CD4-positive, CD25-positive, alpha-beta regulatory T cell (primary cell): ENCODE measurements at regions not wholly inside any gene's neighbourhood (a gene's known extent, or its start where the extent isn't known, plus 50 kb on each side); places are given as distances from the start of the nearest gene placed in this dataset.
"Not testable (repeated sequence)": the region's sequence is repeated elsewhere in the genome, so short reads cannot be mapped to it uniquely, and the experiment has no call there.

Source experiments
- ATAC-seq, 2 donors: fragments of 150-1000 bp; cut with Tn5 transposase; one replicate each; pipeline ENCODE4 v1.10.0; 2021; ENCODE audit warnings: low read depth in 2 of 2, moderate number of reproducible peaks in 2 of 2, moderate library complexity in 1 of 2
- DNase-seq, 3 donors: peaks; one replicate each; pipeline versions ENCODE4 v3.0.0 to v3.0.0-alpha.2; 2012 to 2022; ENCODE audit warnings: mixed read lengths in 1 of 3
- H3K27ac ChIP-seq: one replicate; pipeline ENCODE4 v1.7.0; 2013; ENCODE audit warnings: mild to moderate bottlenecking, low read length; ENCODE audit not compliant: insufficient read depth, poor library complexity, severe bottlenecking
- H3K27me3 ChIP-seq: one replicate; pipeline ENCODE4 v1.7.0; 2013; ENCODE audit warnings: low read length; ENCODE audit not compliant: control insufficient read depth, insufficient read depth
- H3K36me3 ChIP-seq: one replicate; pipeline ENCODE4 v1.7.0; 2013; ENCODE audit warnings: mild to moderate bottlenecking, low read length, moderate library complexity; ENCODE audit not compliant: control insufficient read depth, insufficient read depth
- H3K4me1 ChIP-seq: 2 replicates; pipeline ENCODE4 v1.7.0; 2013; ENCODE audit warnings: mild to moderate bottlenecking, low read length; ENCODE audit not compliant: insufficient read depth, control insufficient read depth, poor library complexity, severe bottlenecking
- H3K4me3 ChIP-seq: one replicate; pipeline ENCODE4 v1.7.0; 2013; ENCODE audit warnings: low read depth, mild to moderate bottlenecking, low read length, moderate library complexity
- H3K9me3 ChIP-seq, 2 experiments: 1 replicate in 1 of 2; 2 replicates in 1 of 2; pipeline ENCODE4 v1.7.0; 2013; ENCODE audit warnings: low read length in 2 of 2, mild to moderate bottlenecking in 1 of 2, moderate library complexity in 1 of 2; ENCODE audit not compliant: control insufficient read depth in 2 of 2
- H3K27ac Mint-ChIP-seq, 3 donors: one replicate each; pipeline ENCODE4 v1.8.0; 2020 to 2022; ENCODE audit warnings: mild to moderate bottlenecking in 3 of 3, mixed read lengths in 3 of 3, moderate library complexity in 2 of 3
- H3K27me3 Mint-ChIP-seq: one replicate; pipeline ENCODE4 v1.8.0; 2022; ENCODE audit warnings: mild to moderate bottlenecking, mixed read lengths
- H3K36me3 Mint-ChIP-seq: one replicate; pipeline ENCODE4 v1.8.0; 2020; ENCODE audit warnings: mixed read lengths
- H3K4me1 Mint-ChIP-seq, 4 donors: one replicate each; pipeline ENCODE4 v1.8.0; 2020 to 2022; ENCODE audit warnings: mixed read lengths in 4 of 4, mild to moderate bottlenecking in 1 of 4
- H3K4me3 Mint-ChIP-seq, 4 donors: one replicate each; pipeline ENCODE4 v1.8.0; 2020 to 2022; ENCODE audit warnings: mild to moderate bottlenecking in 4 of 4, mixed read lengths in 4 of 4, moderate library complexity in 3 of 4
- H3K9me3 Mint-ChIP-seq, 7 donors: one replicate each; pipeline ENCODE4 v1.8.0; 2020 to 2022; ENCODE audit warnings: mixed read lengths in 7 of 7, mild to moderate bottlenecking in 3 of 7, moderate library complexity in 2 of 7

DNA sequence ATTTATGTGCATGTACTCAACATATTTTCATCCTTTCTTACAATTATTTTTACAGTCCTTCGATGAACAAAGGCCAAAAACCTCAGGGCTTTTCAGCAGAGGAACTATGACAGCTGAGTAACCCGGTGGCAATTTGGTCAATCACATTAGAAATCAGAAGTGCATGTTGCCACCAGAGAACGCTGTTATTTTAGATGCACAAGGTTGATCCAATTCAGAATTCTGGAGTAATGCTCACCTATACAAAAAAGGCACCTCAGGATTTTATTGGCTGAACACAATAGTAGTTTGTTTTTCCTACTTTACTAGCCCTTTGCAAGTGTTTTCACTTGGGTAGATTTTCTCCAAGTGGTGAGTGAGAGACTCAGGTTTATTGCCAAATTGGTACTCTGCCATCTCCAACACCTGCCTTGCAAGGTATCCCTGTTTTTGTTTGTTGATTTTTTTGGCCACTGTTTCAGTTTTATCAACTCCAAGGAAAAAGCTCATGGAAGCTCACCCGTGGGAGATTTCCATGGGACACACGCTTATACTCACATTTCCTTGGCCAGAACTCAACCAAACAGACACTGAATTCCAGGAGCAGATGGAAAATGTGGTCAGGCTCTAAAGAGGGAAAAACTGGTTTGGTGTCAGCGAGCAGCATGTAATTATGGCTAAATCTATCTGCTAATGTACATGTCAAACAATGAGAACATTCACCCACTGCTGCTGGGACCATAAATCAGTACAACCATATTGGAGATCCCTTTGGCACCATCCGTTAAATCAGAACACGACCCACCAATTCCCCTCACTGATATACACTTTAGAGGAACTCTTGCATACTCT, 573.1 kb upstream of the AMELY start:
- not testable (repeated sequence) for ATAC-seq, H3K9me3 ChIP-seq, H3K27me3 ChIP-seq, H3K36me3 ChIP-seq, DNase-seq, H3K4me1 ChIP-seq, H3K4me3 ChIP-seq, H3K4me3 Mint-ChIP-seq, H3K27me3 Mint-ChIP-seq, H3K36me3 Mint-ChIP-seq, H3K27ac Mint-ChIP-seq, H3K27ac ChIP-seq, H3K4me1 Mint-ChIP-seq, H3K9me3 Mint-ChIP-seq

DNA sequence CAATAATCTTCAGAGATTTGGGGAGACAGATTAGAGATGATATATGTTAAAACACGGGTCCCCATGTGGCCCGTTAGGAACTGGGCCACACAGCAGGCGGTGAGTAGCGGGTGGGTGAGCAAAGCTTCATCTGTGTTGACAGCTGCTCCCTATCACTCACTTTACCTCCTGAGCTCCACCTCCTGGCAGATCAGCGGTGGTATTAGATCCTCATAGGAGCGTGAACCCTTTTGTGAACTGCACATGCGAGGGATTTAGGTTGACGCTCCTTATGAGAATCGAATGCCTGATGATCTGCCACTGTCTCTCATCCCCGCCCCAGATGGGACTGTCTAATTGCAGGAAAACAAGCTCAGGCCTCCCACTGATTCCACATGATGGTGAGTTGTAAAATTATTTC, 560.4 kb upstream of the AMELY start:
- Mint-ChIP-seq H3K36me3 (no peaks in the 10 kb centered on the region), H3K27me3 (no peaks in the 10 kb centered on the region), H3K9me3 (no peaks in the 10 kb centered on the region), H3K4me1 (peaks cover 0 to 4% (median 0%) of the 10 kb centered on the region in 4 donors), H3K27ac (no peak overlapping the region), H3K4me3 (no peak overlapping the region)
- no peak overlapping the region for H3K27ac ChIP-seq
- no peaks in the 10 kb centered on the region for H3K27me3 ChIP-seq
- H3K36me3 ChIP-seq, result no peaks in the 10 kb centered on the region
- no peak overlapping the region for H3K4me3 ChIP-seq
- no peaks in the 10 kb centered on the region for H3K9me3 ChIP-seq
- H3K4me1 ChIP-seq, result no peaks in the 10 kb centered on the region
- DNase-seq (no peak), ATAC-seq (no peak)

DNA sequence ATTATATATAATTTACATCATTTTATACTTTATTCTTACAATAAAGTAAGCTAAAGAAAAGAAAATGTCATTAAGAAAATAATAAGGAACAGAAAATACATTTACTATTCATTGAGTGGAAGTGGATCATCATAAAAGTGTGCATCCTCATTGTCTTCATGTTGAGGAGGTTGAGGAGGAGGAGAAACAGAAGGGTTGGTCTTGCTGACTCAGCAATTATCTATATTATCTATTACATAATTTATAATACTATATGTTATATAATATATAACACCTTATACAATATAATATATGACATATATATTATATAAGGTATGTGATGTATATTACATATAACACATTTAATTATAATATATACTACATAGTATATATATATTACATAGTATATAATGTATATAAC, 558.5 kb upstream of the AMELY start:
- H3K4me1 Mint-ChIP-seq, result peaks cover 0 to 2% (median 0%) of the 10 kb centered on the region in 4 donors
- no peak overlapping the region for H3K4me3 Mint-ChIP-seq
- no peaks in the 10 kb centered on the region for H3K9me3 Mint-ChIP-seq
- Histone ChIP-seq H3K27me3 (no peaks in the 10 kb centered on the region), H3K4me3 (no peak overlapping the region), H3K9me3 (no peaks in the 10 kb centered on the region), H3K36me3 (no peaks in the 10 kb centered on the region), H3K27ac (no peak overlapping the region), H3K4me1 (no peaks in the 10 kb centered on the region)
- H3K27me3 Mint-ChIP-seq, result peaks cover 6% of the 10 kb centered on the region
- ATAC-seq (no peak), DNase-seq (no peak)
- H3K27ac Mint-ChIP-seq, result no peak overlapping the region
- no peaks in the 10 kb centered on the region for H3K36me3 Mint-ChIP-seq

DNA sequence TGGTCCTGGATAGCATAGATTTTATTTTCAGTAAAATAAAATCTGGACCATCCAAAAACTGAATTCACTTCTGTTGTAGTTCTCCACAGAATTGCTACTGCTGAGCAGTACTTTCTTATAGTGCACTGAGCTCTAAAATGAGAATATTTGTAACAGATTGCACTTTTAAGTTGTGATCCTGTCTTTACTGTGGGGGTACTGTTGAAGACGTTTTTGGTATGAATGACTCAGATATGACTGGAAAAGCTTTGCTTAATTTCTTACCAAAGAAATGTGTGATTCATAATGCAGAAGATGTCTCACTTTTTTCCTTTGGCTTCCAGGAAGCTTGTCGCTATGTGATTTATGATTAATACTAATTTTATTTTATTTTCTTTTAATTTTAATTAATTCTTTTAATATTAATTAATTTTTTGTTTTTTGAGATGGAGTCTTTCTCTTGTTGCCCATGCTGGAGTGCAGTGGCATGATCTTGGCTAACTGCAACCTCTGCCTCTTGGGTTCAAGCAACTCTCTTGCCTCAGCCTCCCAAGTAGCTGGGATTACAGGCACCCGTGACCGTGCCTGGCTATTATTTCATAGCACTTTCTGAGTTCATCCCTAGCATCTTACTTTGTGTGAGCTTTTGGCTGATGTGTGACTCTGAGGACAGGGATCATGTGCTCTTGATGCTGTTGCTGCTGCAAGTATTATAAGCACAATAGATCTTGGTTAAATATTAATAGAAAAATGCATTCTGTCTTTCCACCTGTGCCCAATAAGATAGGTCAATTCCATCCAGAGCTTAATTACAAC, 557.6 kb upstream of the AMELY start:
- H3K4me3 Mint-ChIP-seq, result no peak overlapping the region
- Histone ChIP-seq H3K27me3 (no peaks in the 10 kb centered on the region), H3K36me3 (no peaks in the 10 kb centered on the region), H3K4me3 (no peak overlapping the region), H3K9me3 (no peaks in the 10 kb centered on the region), H3K4me1 (no peaks in the 10 kb centered on the region), H3K27ac (no peak overlapping the region)
- H3K9me3 Mint-ChIP-seq, result no peaks in the 10 kb centered on the region
- no peak for DNase-seq
- no peak for ATAC-seq
- no peaks in the 10 kb centered on the region for H3K36me3 Mint-ChIP-seq
- H3K4me1 Mint-ChIP-seq, result no peaks in the 10 kb centered on the region
- no peak overlapping the region for H3K27ac Mint-ChIP-seq
- peaks cover 6% of the 10 kb centered on the region for H3K27me3 Mint-ChIP-seq

DNA sequence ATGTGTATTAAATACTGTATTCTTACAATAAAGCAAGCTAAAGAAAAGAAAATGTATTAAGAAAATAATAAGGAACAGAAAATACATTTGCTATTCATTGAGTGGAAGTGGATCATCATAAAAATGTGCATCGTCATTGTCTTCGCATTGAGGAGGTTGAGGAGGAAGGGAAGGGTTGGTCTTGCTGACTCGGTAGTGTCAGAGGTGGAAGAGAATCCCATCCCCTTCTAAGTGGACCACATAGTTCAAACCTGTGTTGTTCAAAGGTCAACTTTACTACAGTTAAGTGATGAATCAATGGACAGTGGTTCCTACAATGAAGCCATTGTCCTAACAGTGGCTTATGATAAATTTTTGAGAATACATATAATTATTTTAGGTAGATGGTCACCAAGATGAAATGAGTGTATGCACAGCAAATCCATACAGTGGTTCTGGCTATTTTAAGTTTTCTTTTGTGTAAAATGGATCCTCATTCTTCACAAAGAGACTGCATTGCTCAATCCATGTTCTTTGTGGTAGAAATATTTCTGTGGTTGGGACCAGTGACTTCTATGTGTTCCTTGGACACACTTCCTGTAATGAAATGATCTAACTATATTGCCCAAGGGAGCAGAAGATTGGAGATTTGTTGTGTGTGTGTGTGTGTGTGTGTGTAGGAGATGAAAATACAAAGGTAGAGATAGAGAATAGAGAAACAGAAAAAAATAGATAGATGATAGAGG, 556.4 kb upstream of the AMELY start:
- Histone ChIP-seq H3K27ac (no peak overlapping the region), H3K4me3 (no peak overlapping the region), H3K9me3 (no peaks in the 10 kb centered on the region), H3K27me3 (no peaks in the 10 kb centered on the region), H3K4me1 (no peaks in the 10 kb centered on the region), H3K36me3 (no peaks in the 10 kb centered on the region)
- Mint-ChIP-seq H3K4me3 (no peak overlapping the region), H3K27me3 (peaks cover 6% of the 10 kb centered on the region), H3K4me1 (no peaks in the 10 kb centered on the region), H3K36me3 (no peaks in the 10 kb centered on the region), H3K27ac (no peak overlapping the region), H3K9me3 (no peaks in the 10 kb centered on the region)
- no peak for DNase-seq
- ATAC-seq, result no peak

DNA sequence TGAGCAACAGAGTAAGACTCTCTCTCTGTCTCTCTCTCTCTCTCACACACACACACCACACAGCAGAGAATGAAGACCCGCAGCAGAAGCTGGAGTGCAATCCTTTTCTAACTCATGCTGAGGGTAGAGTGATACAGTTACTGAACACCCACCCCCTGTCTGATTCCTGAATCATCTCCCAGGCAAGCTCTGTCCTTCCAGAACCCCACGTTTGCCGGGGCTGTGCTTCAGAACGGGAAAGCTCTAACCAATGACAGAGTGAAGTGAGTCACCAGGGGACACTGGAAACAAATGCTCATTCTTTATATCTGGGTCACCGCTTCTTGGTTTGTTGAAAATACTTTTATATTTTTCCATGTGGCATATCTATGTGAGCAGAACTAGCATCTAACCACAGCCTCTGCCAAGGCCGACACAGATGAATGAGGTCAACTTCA, 553.7 kb upstream of the AMELY start:
- peaks cover 6% of the 10 kb centered on the region for H3K27me3 Mint-ChIP-seq

DNA sequence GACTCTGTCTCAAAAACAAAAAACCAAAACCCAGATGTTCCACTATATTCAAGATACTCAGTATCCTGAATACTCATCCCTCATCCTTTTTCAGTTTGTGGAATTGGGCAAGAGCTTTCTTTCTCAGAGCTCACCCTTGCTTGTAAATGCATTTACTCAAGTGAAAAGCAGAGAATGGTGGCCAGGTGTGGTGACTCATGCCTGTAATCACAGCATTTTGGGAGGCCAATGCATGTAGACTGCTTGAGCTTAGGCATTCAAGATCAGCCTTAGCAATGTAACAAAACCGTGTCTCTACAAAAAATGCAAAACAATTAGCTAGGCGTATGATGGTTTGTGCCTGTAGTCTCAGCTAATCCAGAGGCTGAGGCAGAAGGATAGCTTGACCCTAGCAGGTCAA, 553.2 kb upstream of the AMELY start:
- no peaks in the 10 kb centered on the region for H3K36me3 ChIP-seq
- no peaks in the 10 kb centered on the region for H3K4me1 ChIP-seq
- DNase-seq (no peak), ATAC-seq (no peak)
- Mint-ChIP-seq H3K9me3 (peaks cover 0 to 3% (median 0%) of the 10 kb centered on the region in 7 donors), H3K27ac (no peak overlapping the region), H3K36me3 (no peaks in the 10 kb centered on the region), H3K4me1 (no peaks in the 10 kb centered on the region), H3K27me3 (peaks cover 11% of the 10 kb centered on the region), H3K4me3 (no peak overlapping the region)
- H3K27ac ChIP-seq, result no peak overlapping the region
- no peaks in the 10 kb centered on the region for H3K9me3 ChIP-seq
- H3K27me3 ChIP-seq, result no peaks in the 10 kb centered on the region
- H3K4me3 ChIP-seq, result no peak overlapping the region

More for the DNA sequence above, 553.7 kb upstream of the AMELY start:
- H3K27me3 ChIP-seq, result no peaks in the 10 kb centered on the region
- H3K4me3 ChIP-seq, result no peak overlapping the region
- Mint-ChIP-seq H3K36me3 (no peaks in the 10 kb centered on the region), H3K9me3 (no peaks in the 10 kb centered on the region), H3K27ac (no peak overlapping the region), H3K4me3 (no peak overlapping the region), H3K4me1 (no peaks in the 10 kb centered on the region)
- ATAC-seq (no peak), DNase-seq (no peak)
- no peaks in the 10 kb centered on the region for H3K36me3 ChIP-seq
- no peaks in the 10 kb centered on the region for H3K4me1 ChIP-seq
- no peaks in the 10 kb centered on the region for H3K9me3 ChIP-seq
- H3K27ac ChIP-seq, result no peak overlapping the region
